Middle frontal gyrus (tissue), 1 donor: ENCODE measurements at regions not wholly inside any gene's neighbourhood (a gene's known extent, or its start where the extent isn't known, plus 50 kb on each side); places are given as distances from the start of the nearest gene placed in this dataset.

Source experiments
- DNase-seq: peaks from one replicate; pipeline ENCODE4 v3.0.0-alpha.2; 2015; ENCODE audit warnings: low spot score; ENCODE audit errors: extremely low spot score

- no peak for DNase-seq
Observed at GRCh38 chr12:13505636-13506035, 309.1 kb downstream of the EMP1 start.

- no peak for DNase-seq
Observed at GRCh38 chr12:13505224-13505623, 308.7 kb downstream of the EMP1 start.

- no peak for DNase-seq
Observed at GRCh38 chr12:13504736-13505135, 308.2 kb downstream of the EMP1 start.

GRCh38 chr12:13504074-13504473 lies 307.5 kb downstream of the EMP1 start:
- no peak for DNase-seq

GRCh38 chr12:13503094-13503835 lies 306.7 kb downstream of the EMP1 start:
- no peak for DNase-seq

GRCh38 chr12:13499008-13499407 lies 302.5 kb downstream of the EMP1 start:
- DNase-seq: no peak

GRCh38 chr12:13496111-13496510 lies 299.6 kb downstream of the EMP1 start:
- DNase-seq: no peak

- DNase-seq: no peak
Observed at GRCh38 chr12:13489246-13489645, 292.7 kb downstream of the EMP1 start.

GRCh38 chr12:13487326-13487725 lies 290.8 kb downstream of the EMP1 start:
- DNase-seq: no peak

- DNase-seq: no peak
Observed at GRCh38 chr12:13486794-13487193, 290.3 kb downstream of the EMP1 start.

GRCh38 chr12:13478650-13479181 lies 282.2 kb downstream of the EMP1 start:
- DNase-seq: no peak

GRCh38 chr12:13474381-13474780 lies 277.9 kb downstream of the EMP1 start:
- DNase-seq: no peak

GRCh38 chr12:13472690-13473089 lies 276.2 kb downstream of the EMP1 start:
- no peak for DNase-seq

- no peak for DNase-seq
Observed at GRCh38 chr12:13471471-13471870, 274.9 kb downstream of the EMP1 start.

GRCh38 chr12:13465635-13466034 lies 269.1 kb downstream of the EMP1 start:
- no peak for DNase-seq

- no peak for DNase-seq
Observed at GRCh38 chr12:13463189-13463588, 266.7 kb downstream of the EMP1 start.

GRCh38 chr12:13462450-13462849 lies 265.9 kb downstream of the EMP1 start:
- no peak for DNase-seq

GRCh38 chr12:13455778-13456144 lies 259.2 kb downstream of the EMP1 start:
- no peak for DNase-seq

- DNase-seq: no peak
Observed at GRCh38 chr12:13454991-13455777, 258.7 kb downstream of the EMP1 start.

GRCh38 chr12:13452955-13453570 lies 256.5 kb downstream of the EMP1 start:
- DNase-seq: no peak

- DNase-seq: no peak
Observed at GRCh38 chr12:13451776-13452175, 255.2 kb downstream of the EMP1 start.
